SK-N-SH treated with all-trans-retinoic acid at 6 μM for 48 hours (cell line): ENCODE measurements at regions not wholly inside any gene's neighbourhood (a gene's known extent, or its start where the extent isn't known, plus 50 kb on each side); places are given as distances from the start of the nearest gene placed in this dataset.
"Not testable (repeated sequence)": the region's sequence is repeated elsewhere in the genome, so short reads cannot be mapped to it uniquely, and the experiment has no call there.

Source experiments
- ATAC-seq: fragments of 200-7000 bp; cut with Tn5 transposase; 3 replicates; pipeline ENCODE4 v1.9.1; 2020; ENCODE audit warnings: mild to moderate bottlenecking, moderate library complexity
- BACH2 ChIP-seq: fragments of 250-450 bp; sonication (Bioruptor Pico); IDR thresholded peaks from 2 replicates; pipeline ENCODE4 v1.9.0; 2021; ENCODE audit warnings: mild to moderate bottlenecking, borderline replicate concordance
- CSDC2 ChIP-seq: fragments of 250-450 bp; sonication (Bioruptor Pico); IDR thresholded peaks from 2 replicates; pipeline ENCODE4 v1.5.0; 2020; ENCODE audit warnings: mild to moderate bottlenecking, moderate library complexity
- ESRRG ChIP-seq: fragments of 250-450 bp; sonication (Bioruptor Pico); IDR thresholded peaks from 2 replicates; pipeline ENCODE4 v1.6.1; 2021; ENCODE audit warnings: mild to moderate bottlenecking
- GLIS3 ChIP-seq: fragments of 250-450 bp; sonication (Bioruptor Pico); IDR thresholded peaks from 2 replicates; pipeline ENCODE4 v1.5.0; 2020; ENCODE audit warnings: mild to moderate bottlenecking, moderate library complexity
- ISL1 ChIP-seq: fragments of 250-450 bp; sonication (Bioruptor Pico); IDR thresholded peaks from 2 replicates; pipeline ENCODE4 v2.1.2; 2022; ENCODE audit warnings: mild to moderate bottlenecking, moderate library complexity
- OSR1 ChIP-seq: fragments of 250-450 bp; sonication (Bioruptor Pico); IDR thresholded peaks from 2 replicates; pipeline ENCODE4 v1.8.0; 2022; ENCODE audit warnings: moderate library complexity, mild to moderate bottlenecking, inconsistent platforms
- PPARA ChIP-seq: fragments of 250-450 bp; sonication (Bioruptor Pico); IDR thresholded peaks from 2 replicates; pipeline ENCODE4 v1.5.0; 2020; ENCODE audit warnings: mild to moderate bottlenecking, borderline replicate concordance
- SNAI2 ChIP-seq: fragments of 250-450 bp; sonication (Bioruptor Pico); IDR thresholded peaks from 2 replicates; pipeline ENCODE4 v1.5.0; 2020; ENCODE audit warnings: mild to moderate bottlenecking, moderate library complexity
- TCF4 ChIP-seq: fragments of 250-450 bp; sonication (Bioruptor Pico); IDR thresholded peaks from 2 replicates; pipeline ENCODE4 v1.8.0; 2021; ENCODE audit warnings: mild to moderate bottlenecking, moderate library complexity, borderline replicate concordance
- TOX ChIP-seq: fragments of 250-450 bp; sonication (Bioruptor Pico); IDR thresholded peaks from 2 replicates; pipeline ENCODE4 v1.8.0; 2021; ENCODE audit warnings: mild to moderate bottlenecking, moderate library complexity, borderline replicate concordance
- ZC3H10 ChIP-seq: fragments of 250-450 bp; sonication (Bioruptor Pico); IDR thresholded peaks from 2 replicates; pipeline ENCODE4 v1.5.1; 2021; ENCODE audit warnings: mild to moderate bottlenecking, moderate library complexity
- ZFP3 ChIP-seq: fragments of 250-450 bp; sonication (Bioruptor Pico); IDR thresholded peaks from 2 replicates; pipeline ENCODE4 v1.5.0; 2020; ENCODE audit warnings: mild to moderate bottlenecking, moderate library complexity
- ZFP30 ChIP-seq: fragments of 450-650 bp; formaldehyde crosslinking; IDR thresholded peaks from 2 replicates; pipeline ENCODE4 v1.5.0; 2022; ENCODE audit warnings: mild to moderate bottlenecking, moderate library complexity
- ZNF565 ChIP-seq: fragments of 450-650 bp; formaldehyde crosslinking; conservative IDR thresholded peaks from 2 replicates; pipeline ENCODE4 v1.5.0; 2020; ENCODE audit warnings: low read depth, mild to moderate bottlenecking, moderate library complexity
- ZNF70 ChIP-seq: fragments of 450-650 bp; formaldehyde crosslinking; IDR thresholded peaks from 2 replicates; pipeline ENCODE4 v1.5.0; 2020; ENCODE audit warnings: mild to moderate bottlenecking, moderate library complexity
- ZNF8 ChIP-seq: fragments of 450-650 bp; formaldehyde crosslinking; IDR thresholded peaks from 2 replicates; pipeline ENCODE4 v1.5.0; 2020; ENCODE audit warnings: mild to moderate bottlenecking, moderate library complexity
- TF ChIP-seq, protein P1 (sequence below): fragments of 250-450 bp; sonication (Bioruptor Pico); IDR thresholded peaks from 2 replicates; pipeline ENCODE4 v1.5.1; 2021; ENCODE audit warnings: mild to moderate bottlenecking, moderate library complexity
- TF ChIP-seq, protein P2 (sequence below): fragments of 250-450 bp; sonication (Bioruptor Pico); IDR thresholded peaks from 2 replicates; pipeline ENCODE4 v1.5.1; 2020; ENCODE audit warnings: low read depth, mild to moderate bottlenecking, moderate library complexity
- TF ChIP-seq, protein P3 (sequence below): fragments of 250-450 bp; sonication (Bioruptor Pico); IDR thresholded peaks from 2 replicates; pipeline ENCODE4 v1.5.0; 2020; ENCODE audit warnings: mild to moderate bottlenecking, moderate library complexity
- TF ChIP-seq, protein P4 (sequence below): fragments of 250-450 bp; sonication (Bioruptor Pico); IDR thresholded peaks from 2 replicates; pipeline ENCODE4 v1.8.0; 2020; ENCODE audit warnings: mild to moderate bottlenecking, moderate library complexity, borderline replicate concordance
- TF ChIP-seq, protein P5 (sequence below): fragments of 250-450 bp; sonication (Bioruptor Pico); IDR thresholded peaks from 2 replicates; pipeline ENCODE4 v1.8.0; 2021; ENCODE audit warnings: low read depth, mild to moderate bottlenecking, moderate library complexity, borderline replicate concordance

DNA sequence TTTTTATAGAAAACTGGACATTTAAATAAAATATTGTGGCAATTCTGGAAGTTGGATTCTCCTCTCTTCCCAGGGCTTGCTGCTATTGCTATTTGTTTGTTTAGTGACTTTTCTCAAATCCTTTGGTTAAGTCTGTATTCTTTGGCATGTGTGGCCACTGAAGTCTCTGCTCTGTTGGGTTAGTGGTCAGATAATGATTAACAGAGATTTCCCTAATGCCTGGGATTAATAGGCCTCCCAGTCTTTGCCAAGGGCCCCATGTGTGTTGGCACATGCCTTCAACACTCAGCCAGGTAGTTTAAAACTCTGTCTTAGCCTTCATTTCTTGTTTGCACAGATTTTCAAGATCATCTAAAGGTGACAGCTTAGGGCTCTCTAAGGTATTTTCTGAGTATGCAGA, 92.8 kb upstream of the EPB41L4A start:
- TF ChIP-seq ZFP3: no peak
- no peak for TF ChIP-seq ZNF8 (CRISPR knock-in tag)
- TF ChIP-seq GLIS3 (CRISPR knock-in tag): no peak
- TF ChIP-seq, protein P1, sequence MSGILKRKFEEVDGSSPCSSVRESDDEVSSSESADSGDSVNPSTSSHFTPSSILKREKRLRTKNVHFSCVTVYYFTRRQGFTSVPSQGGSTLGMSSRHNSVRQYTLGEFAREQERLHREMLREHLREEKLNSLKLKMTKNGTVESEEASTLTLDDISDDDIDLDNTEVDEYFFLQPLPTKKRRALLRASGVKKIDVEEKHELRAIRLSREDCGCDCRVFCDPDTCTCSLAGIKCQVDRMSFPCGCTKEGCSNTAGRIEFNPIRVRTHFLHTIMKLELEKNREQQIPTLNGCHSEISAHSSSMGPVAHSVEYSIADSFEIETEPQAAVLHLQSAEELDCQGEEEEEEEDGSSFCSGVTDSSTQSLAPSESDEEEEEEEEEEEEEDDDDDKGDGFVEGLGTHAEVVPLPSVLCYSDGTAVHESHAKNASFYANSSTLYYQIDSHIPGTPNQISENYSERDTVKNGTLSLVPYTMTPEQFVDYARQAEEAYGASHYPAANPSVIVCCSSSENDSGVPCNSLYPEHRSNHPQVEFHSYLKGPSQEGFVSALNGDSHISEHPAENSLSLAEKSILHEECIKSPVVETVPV: no peak
- TF ChIP-seq ESRRG (CRISPR knock-in tag): no peak
- ATAC-seq: no peak

DNA sequence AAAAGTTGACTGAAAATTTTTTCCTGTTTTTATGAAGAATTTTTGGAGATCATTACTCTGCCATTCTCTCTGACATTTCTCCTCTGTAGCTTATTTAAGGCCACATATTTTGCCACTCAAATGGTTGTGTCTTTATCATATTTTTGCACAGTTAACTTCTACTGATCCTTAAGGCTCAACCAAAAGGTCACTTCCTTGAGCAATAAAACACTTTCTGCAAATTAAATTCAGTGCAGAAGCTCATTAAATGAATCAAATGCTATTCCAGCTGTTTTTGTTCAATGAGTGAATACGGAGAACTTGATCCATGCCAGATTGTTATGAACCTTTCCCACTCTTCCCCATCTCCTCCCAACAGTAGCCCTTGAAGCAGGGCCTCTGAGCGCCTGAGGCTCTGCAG, 93.8 kb upstream of the EPB41L4A start:
- no peak for TF ChIP-seq ZNF565
- no peak for TF ChIP-seq TOX (CRISPR knock-in tag)
- TF ChIP-seq, protein P2, sequence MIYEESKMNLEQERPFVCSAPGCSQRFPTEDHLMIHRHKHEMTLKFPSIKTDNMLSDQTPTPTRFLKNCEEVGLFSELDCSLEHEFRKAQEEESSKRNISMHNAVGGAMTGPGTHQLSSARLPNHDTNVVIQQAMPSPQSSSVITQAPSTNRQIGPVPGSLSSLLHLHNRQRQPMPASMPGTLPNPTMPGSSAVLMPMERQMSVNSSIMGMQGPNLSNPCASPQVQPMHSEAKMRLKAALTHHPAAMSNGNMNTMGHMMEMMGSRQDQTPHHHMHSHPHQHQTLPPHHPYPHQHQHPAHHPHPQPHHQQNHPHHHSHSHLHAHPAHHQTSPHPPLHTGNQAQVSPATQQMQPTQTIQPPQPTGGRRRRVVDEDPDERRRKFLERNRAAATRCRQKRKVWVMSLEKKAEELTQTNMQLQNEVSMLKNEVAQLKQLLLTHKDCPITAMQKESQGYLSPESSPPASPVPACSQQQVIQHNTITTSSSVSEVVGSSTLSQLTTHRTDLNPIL (CRISPR knock-in tag): no peak
- no peak for TF ChIP-seq ISL1 (CRISPR knock-in tag)
- TF ChIP-seq OSR1: no peak
- TF ChIP-seq BACH2 (CRISPR knock-in tag): no peak
- no peak for TF ChIP-seq ZNF70 (CRISPR knock-in tag)
- no peak for TF ChIP-seq TCF4
- TF ChIP-seq ZFP3: no peak
- TF ChIP-seq, protein P3, sequence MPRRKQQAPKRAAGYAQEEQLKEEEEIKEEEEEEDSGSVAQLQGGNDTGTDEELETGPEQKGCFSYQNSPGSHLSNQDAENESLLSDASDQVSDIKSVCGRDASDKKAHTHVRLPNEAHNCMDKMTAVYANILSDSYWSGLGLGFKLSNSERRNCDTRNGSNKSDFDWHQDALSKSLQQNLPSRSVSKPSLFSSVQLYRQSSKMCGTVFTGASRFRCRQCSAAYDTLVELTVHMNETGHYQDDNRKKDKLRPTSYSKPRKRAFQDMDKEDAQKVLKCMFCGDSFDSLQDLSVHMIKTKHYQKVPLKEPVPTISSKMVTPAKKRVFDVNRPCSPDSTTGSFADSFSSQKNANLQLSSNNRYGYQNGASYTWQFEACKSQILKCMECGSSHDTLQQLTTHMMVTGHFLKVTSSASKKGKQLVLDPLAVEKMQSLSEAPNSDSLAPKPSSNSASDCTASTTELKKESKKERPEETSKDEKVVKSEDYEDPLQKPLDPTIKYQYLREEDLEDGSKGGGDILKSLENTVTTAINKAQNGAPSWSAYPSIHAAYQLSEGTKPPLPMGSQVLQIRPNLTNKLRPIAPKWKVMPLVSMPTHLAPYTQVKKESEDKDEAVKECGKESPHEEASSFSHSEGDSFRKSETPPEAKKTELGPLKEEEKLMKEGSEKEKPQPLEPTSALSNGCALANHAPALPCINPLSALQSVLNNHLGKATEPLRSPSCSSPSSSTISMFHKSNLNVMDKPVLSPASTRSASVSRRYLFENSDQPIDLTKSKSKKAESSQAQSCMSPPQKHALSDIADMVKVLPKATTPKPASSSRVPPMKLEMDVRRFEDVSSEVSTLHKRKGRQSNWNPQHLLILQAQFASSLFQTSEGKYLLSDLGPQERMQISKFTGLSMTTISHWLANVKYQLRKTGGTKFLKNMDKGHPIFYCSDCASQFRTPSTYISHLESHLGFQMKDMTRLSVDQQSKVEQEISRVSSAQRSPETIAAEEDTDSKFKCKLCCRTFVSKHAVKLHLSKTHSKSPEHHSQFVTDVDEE (CRISPR knock-in tag): no peak
- TF ChIP-seq, protein P4, sequence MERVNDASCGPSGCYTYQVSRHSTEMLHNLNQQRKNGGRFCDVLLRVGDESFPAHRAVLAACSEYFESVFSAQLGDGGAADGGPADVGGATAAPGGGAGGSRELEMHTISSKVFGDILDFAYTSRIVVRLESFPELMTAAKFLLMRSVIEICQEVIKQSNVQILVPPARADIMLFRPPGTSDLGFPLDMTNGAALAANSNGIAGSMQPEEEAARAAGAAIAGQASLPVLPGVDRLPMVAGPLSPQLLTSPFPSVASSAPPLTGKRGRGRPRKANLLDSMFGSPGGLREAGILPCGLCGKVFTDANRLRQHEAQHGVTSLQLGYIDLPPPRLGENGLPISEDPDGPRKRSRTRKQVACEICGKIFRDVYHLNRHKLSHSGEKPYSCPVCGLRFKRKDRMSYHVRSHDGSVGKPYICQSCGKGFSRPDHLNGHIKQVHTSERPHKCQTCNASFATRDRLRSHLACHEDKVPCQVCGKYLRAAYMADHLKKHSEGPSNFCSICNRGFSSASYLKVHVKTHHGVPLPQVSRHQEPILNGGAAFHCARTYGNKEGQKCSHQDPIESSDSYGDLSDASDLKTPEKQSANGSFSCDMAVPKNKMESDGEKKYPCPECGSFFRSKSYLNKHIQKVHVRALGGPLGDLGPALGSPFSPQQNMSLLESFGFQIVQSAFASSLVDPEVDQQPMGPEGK (CRISPR knock-in tag): no peak
- TF ChIP-seq ZFP30 (CRISPR knock-in tag): no peak
- ATAC-seq: no peak

DNA sequence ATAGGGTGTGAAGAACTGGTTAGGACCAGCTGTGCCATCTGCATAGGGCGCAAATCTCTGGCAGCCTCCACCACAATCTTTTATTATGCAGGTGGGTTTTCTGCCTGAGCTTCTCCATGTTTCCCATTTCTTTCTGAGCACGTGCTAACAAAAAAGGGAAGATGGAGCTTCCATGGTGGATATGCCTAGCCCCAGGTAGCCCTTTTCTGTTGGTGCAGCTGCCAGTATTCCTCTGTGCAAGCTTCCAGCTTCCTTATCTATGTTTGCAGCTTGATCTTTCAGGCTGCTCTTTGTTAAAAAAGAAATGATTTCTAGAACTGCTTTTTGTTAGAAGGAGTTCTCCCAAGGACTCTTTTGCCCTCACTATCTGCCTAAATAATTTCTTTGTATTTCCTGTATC, 95.0 kb upstream of the EPB41L4A start:
- no peak for TF ChIP-seq ZNF565
- no peak for TF ChIP-seq ESRRG (CRISPR knock-in tag)
- no peak for TF ChIP-seq ISL1 (CRISPR knock-in tag)
- no peak for TF ChIP-seq ZNF8 (CRISPR knock-in tag)
- TF ChIP-seq, protein P4 (CRISPR knock-in tag): no peak
- TF ChIP-seq SNAI2 (CRISPR knock-in tag): no peak
- TF ChIP-seq PPARA (CRISPR knock-in tag): no peak
- no peak for TF ChIP-seq ZC3H10
- no peak for TF ChIP-seq TCF4
- TF ChIP-seq, protein P5, sequence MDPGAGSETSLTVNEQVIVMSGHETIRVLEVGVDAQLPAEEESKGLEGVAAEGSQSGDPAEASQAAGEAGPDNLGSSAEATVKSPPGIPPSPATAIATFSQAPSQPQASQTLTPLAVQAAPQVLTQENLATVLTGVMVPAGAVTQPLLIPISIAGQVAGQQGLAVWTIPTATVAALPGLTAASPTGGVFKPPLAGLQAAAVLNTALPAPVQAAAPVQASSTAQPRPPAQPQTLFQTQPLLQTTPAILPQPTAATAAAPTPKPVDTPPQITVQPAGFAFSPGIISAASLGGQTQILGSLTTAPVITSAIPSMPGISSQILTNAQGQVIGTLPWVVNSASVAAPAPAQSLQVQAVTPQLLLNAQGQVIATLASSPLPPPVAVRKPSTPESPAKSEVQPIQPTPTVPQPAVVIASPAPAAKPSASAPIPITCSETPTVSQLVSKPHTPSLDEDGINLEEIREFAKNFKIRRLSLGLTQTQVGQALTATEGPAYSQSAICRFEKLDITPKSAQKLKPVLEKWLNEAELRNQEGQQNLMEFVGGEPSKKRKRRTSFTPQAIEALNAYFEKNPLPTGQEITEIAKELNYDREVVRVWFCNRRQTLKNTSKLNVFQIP (CRISPR knock-in tag): no peak
- no peak for TF ChIP-seq CSDC2 (CRISPR knock-in tag)
- no peak for TF ChIP-seq TOX (CRISPR knock-in tag)
- no peak for TF ChIP-seq BACH2 (CRISPR knock-in tag)
- ATAC-seq: no peak

DNA sequence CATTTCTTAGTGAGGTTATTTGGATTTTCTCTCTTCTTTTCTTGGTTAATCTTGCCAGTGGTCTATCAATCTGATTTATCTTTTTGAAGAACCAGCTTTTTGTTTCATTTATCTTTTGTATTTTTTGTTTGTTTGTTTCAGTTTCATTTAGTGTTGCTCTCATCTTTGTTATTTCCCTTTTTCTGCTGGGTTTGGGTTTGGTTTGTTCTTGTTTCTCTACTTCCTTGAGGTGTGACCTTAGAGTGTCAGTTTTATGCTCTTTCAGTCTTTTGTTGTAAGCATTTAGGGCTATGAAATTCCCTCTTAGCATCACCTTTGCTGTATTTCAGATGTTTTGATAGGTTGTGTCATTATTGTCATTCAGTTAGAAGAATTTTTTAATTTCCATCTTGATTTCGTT, 101.4 kb upstream of the EPB41L4A start:
- ATAC-seq: not testable (repeated sequence)

DNA sequence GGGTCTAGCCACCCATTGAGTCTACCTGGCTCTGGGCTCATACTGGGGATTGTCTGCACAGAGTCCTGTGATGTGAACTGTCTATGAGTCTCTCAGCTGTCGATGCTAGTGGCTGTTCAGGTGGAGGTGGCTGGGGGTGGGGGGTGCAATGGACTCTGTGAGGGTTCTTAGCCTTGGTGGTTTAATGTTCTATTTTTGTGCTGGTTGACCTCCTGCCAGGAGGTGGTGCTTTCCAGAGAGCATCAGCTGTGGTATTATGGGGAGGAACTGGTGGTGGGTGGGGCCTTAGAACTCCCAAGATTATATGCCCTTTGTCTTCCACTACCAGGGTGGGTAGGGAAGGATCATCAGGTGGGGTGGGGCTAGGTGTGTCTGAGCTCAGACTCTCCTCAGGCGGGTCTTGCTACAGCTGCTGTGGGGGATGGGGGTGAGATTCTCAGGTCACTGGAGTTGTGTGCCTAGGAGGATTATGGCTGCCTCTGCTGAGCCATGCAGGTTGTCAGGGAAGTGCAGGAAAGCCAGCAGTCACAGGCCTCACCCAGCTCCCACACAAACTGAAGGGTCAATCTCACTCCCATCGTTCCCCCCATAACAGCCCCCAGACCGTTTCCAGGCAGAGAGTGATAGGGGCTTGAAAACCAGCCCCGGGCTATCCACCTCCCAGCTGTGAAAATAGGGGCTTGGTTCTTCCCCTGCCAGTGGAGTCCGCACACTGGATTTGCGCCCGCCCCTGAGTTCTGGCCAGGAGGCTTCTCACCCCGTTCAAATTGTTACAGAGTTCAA, 104.0 kb upstream of the EPB41L4A start:
- not testable (repeated sequence) for ATAC-seq

DNA sequence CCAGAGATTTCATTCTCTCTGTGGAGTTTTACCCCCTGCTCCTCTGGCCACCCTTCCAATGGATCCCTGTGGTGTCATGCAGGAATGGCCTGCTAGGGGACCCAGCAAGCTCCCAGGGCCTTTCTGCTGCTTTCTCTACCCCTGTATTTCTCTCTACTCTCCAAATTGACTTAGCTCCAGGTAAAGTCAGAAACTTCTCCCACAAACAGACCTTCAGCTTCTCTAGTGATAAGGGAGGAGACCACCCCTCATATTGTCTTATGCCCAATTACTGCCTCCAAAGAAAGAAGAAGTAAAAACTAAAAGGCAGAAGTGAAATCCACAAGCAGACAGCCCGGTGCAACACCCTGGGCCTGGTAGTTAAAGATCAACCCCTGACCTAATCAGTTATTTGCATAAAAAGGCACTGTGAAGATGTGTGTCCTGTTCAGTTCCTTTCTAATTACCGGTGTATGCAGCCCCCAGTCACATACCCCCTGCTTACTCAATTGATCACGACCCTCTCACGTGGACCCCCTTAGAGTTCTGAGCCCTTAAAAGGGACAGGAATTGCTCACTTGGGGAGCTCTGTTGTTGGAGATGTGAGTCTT, 104.7 kb upstream of the EPB41L4A start:
- ATAC-seq: not testable (repeated sequence)
